Tibial nerve (tissue), 4 donors: ENCODE measurements at regions not wholly inside any gene's neighbourhood (a gene's known extent, or its start where the extent isn't known, plus 50 kb on each side); places are given as distances from the start of the nearest gene placed in this dataset.
A peak's percentile ranks its signal among the peaks of the same experiment; 100 is the strongest.

Source experiments
- DNase-seq, 2 donors: peaks; one replicate each; pipeline ENCODE4 v3.0.0-alpha.2; 2019; ENCODE audit warnings: low spot score in 2 of 2
- H3K27ac ChIP-seq, 4 donors: fragments of 200-600 bp; sonication (generic) in 3 of 4; one replicate each; pipeline ENCODE4 v1.5.1; 2017 to 2019; ENCODE audit warnings: mild to moderate bottlenecking in 1 of 4
- H3K27me3 ChIP-seq, 2 donors: fragments of 200-600 bp; sonication (generic) in 1 of 2; one replicate each; pipeline versions ENCODE4 v1.5.1 to v1.6.0; 2017 to 2019
- H3K36me3 ChIP-seq, 3 donors: fragments of 200-600 bp; sonication (generic); one replicate each; pipeline ENCODE4 v1.5.1; 2018 to 2019
- H3K4me1 ChIP-seq, 4 donors: fragments of 200-600 bp; sonication (generic) in 3 of 4; one replicate each; pipeline ENCODE4 v1.5.1; 2017 to 2019
- H3K4me3 ChIP-seq, 4 donors: fragments of 200-600 bp; sonication (generic) in 3 of 4; one replicate each; pipeline ENCODE4 v1.5.1; 2017 to 2019; ENCODE audit warnings: mild to moderate bottlenecking in 1 of 4, moderate library complexity in 1 of 4
- H3K9me3 ChIP-seq, 4 donors: fragments of 200-600 bp; sonication (generic) in 3 of 4; one replicate each; pipeline ENCODE4 v1.5.1; 2017 to 2019
- CTCF ChIP-seq, 5 experiments: fragments of 200-600 bp in 3 of 5; fragments of 450-650 bp in 2 of 5; sonication (generic) in 3 of 5; IDR thresholded peaks; one replicate each; pipeline ENCODE4 v1.5.1; 2016 to 2019; ENCODE audit warnings: antibody characterized with exemption in 5 of 5, mild to moderate bottlenecking in 3 of 5, moderate library complexity in 2 of 5
- EP300 ChIP-seq, 2 donors: sonication (generic); formaldehyde crosslinking; IDR thresholded peaks; one replicate each; pipeline ENCODE4 v1.6.1; 2017; ENCODE audit warnings: antibody characterized with exemption in 2 of 2, mild to moderate bottlenecking in 1 of 2
- POLR2A ChIP-seq, 2 donors: fragments of 450-650 bp; IDR thresholded peaks; one replicate each; pipeline ENCODE4 v1.6.1; 2017; ENCODE audit warnings: antibody characterized with exemption in 2 of 2, mild to moderate bottlenecking in 2 of 2, moderate library complexity in 2 of 2
- WGBS, 2 donors: methylation state at CpG; one replicate each; pipeline ENCODE4 v1.1.5; 2018; 5-methylcytosine and 5-hydroxymethylcytosine counted together

DNA sequence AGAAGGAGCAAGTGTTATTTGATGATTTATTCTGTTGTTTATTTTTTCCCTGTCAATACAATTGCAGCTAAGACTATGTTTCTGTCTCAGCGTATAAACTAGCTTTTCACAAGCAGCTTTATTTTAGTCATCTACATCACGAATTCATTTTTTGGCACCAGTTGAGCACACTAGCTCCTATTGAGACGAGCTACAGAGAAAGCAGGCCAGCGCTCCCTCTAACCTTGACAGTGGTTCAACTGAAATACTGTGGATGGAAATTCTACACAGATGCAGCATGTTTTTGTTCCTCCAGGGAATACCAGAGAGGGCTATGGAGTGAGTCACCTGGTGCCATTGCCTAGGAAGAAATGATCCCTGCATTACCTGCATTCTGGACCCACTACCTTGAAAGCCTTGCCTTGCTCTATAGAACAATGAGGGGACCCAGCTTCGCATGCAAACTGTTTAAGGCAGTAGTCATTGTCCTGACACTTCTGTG lies 108.2 kb upstream of the ARHGAP42 start:
- WGBS, 2 donors: 47 to 56% methylated on average over 5 of the region's 5 CpGs
- no peak overlapping the region for H3K27ac ChIP-seq
- H3K36me3 ChIP-seq: no peaks in the 10 kb centered on the region
- H3K4me3 ChIP-seq: no peak overlapping the region
- peaks cover 0 to 12% (median 0%) of the 10 kb centered on the region in 4 donors for H3K4me1 ChIP-seq
- H3K9me3 ChIP-seq: no peaks in the 10 kb centered on the region
- no peaks in the 10 kb centered on the region for H3K27me3 ChIP-seq
- no peak for DNase-seq
- TF ChIP-seq POLR2A (IDR thresholded peaks at IDR 0.05) (no peak), EP300 (IDR thresholded peaks at IDR 0.05) (no peak)

GRCh38 chr11:100581318-100581717 lies 105.8 kb upstream of the ARHGAP42 start:
- Histone ChIP-seq H3K27ac (no peak overlapping the region), H3K4me3 (no peak overlapping the region), H3K4me1 (peaks cover 0 to 21% (median 0%) of the 10 kb centered on the region in 4 donors), H3K9me3 (no peaks in the 10 kb centered on the region), H3K27me3 (no peaks in the 10 kb centered on the region), H3K36me3 (no peaks in the 10 kb centered on the region)
- no peak for DNase-seq
- 51 to 63% methylated on average over 4 of the region's 4 CpGs for WGBS, 2 donors
- TF ChIP-seq CTCF (IDR thresholded peaks at IDR 0.05) (no peak), EP300 (IDR thresholded peaks at IDR 0.05) (no peak), POLR2A (IDR thresholded peaks at IDR 0.05) (no peak)

- Histone ChIP-seq H3K36me3 (no peaks in the 10 kb centered on the region), H3K4me1 (peaks cover 0 to 24% (median 0%) of the 10 kb centered on the region in 4 donors), H3K4me3 (no peak overlapping the region), H3K9me3 (no peaks in the 10 kb centered on the region), H3K27me3 (no peaks in the 10 kb centered on the region), H3K27ac (no peak overlapping the region)
- TF ChIP-seq CTCF (IDR thresholded peaks at IDR 0.05) (no peak), EP300 (IDR thresholded peaks at IDR 0.05) (no peak), POLR2A (IDR thresholded peaks at IDR 0.05) (no peak)
- DNase-seq: no peak
- WGBS, 2 donors: 72 to 74% methylated on average over 3 of the region's 3 CpGs
Observed at GRCh38 chr11:100584201-100584985, 102.7 kb upstream of the ARHGAP42 start.

- H3K4me3 ChIP-seq: no peak overlapping the region
- 64% methylated on average over 2 of the region's 2 CpGs for WGBS, 2 donors
- H3K36me3 ChIP-seq: no peaks in the 10 kb centered on the region
- H3K27ac ChIP-seq: peak overlapping the region in 2 of 4 donors; percentile 10 to 58
- TF ChIP-seq POLR2A (IDR thresholded peaks at IDR 0.05) (no peak), EP300 (IDR thresholded peaks at IDR 0.05) (peak in 1 of 2 donors; percentile 85)
- peaks cover 0 to 24% (median 0%) of the 10 kb centered on the region in 4 donors for H3K4me1 ChIP-seq
- peak in 1 of 2 donors; percentile 38 for DNase-seq
- H3K27me3 ChIP-seq: no peaks in the 10 kb centered on the region
- no peaks in the 10 kb centered on the region for H3K9me3 ChIP-seq
Observed at GRCh38 chr11:100585728-100586127, 101.4 kb upstream of the ARHGAP42 start.

DNA sequence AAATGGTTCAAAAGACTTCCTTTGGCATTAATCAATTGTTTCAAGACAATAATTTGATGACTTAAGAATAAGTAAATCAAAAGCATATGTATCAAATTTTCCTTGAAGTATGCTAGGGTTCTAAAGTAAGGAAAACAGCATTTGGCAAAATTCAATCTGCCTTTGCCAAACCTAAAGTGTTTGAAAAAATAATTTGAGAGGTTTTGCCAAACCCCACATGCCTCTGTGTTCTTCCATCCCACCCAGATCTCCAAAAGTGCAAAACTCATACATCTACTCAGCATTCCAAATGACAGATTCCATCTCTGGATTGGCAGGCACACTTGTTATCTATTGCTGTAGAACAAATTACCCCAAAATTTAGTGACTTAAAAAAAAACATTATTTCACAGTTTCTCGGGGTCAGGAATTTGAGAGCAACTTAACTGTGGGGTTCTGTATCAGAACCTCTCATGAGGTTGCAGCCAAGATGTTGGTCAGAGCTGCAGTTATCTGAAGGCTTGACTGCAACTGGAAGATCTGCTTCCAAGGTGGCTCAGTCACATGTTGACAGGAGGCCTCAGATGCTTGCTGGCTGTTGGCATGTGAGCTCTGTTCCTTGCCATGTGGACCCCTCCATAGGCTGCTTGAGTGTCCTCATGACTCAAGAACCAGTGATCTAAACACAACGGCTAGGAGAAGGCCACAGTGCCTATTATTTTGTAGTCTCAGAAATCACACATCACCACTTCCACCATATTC lies 100.6 kb upstream of the ARHGAP42 start:
- H3K36me3 ChIP-seq: no peaks in the 10 kb centered on the region
- H3K27ac ChIP-seq: peak overlapping the region in 3 of 4 donors; percentile 10 to 58 (median 25)
- H3K27me3 ChIP-seq: no peaks in the 10 kb centered on the region
- peaks cover 0 to 19% (median 0%) of the 10 kb centered on the region in 4 donors for H3K4me1 ChIP-seq
- H3K4me3 ChIP-seq: no peak overlapping the region
- WGBS, 2 donors: 80 to 85% methylated on average over 2 of the region's 2 CpGs
- no peaks in the 10 kb centered on the region for H3K9me3 ChIP-seq
- DNase-seq: no peak
- no peak for TF ChIP-seq EP300 (IDR thresholded peaks at IDR 0.05)
- TF ChIP-seq CTCF (IDR thresholded peaks at IDR 0.05): no peak
- no peak for TF ChIP-seq POLR2A (IDR thresholded peaks at IDR 0.05)
